ENCODE measurements at regions not wholly inside any gene's neighbourhood (a gene's known extent, or its start where the extent isn't known, plus 50 kb on each side); places are given as distances from the start of the nearest gene placed in this dataset.
"Not testable (repeated sequence)": the region's sequence is repeated elsewhere in the genome, so short reads cannot be mapped to it uniquely, and the experiment has no call there.

DNA sequence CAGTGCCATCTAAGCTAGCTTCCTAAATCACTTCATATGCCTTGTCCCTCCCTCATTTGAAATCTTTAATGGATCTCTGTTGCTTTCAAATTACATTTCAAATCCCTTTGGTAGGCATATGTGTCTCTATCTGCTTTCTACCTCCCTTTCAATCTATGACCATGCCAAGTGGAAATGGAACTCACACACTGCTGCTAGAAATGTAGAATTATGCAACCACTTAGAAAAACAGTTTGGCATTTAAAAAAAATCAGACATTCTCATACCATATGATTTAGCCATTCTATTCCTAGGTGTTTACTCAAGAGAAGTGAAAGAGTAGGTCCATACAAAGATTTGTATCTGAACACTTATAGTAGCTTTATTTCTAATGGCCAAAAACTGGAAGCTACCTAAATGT, 413.5 kb upstream of the INTU start:
- in situ Hi-C loops (cut with HindIII; ENCODE audit: low sequenced_read_pairs), result no loop called here
- DNase-seq (ENCODE audit: low spot score), result no peak

DNA sequence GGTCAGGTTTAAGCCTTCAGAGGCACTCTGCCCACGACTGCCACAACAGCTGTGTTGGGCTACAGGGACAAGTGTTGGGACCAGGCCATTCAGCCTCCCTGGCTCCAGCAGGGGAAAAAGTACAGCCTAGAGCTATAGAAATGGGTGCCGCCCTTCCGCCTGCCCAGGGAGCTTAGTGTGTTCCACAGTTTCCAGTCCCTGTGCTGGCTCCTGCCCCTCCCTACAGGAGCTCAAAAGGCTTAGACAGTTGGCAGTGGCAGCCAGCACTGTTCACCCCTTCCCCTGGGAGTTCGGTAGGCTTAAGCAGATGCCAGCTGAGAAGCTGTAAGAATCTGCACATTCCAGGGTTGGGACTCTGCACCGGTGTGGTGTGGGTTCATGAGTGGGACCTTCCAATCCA, 408.2 kb upstream of the INTU start:
- no peak for DNase-seq (ENCODE audit: low spot score)
- in situ Hi-C loops (cut with HindIII; ENCODE audit: low sequenced_read_pairs), result no loop called here

DNA sequence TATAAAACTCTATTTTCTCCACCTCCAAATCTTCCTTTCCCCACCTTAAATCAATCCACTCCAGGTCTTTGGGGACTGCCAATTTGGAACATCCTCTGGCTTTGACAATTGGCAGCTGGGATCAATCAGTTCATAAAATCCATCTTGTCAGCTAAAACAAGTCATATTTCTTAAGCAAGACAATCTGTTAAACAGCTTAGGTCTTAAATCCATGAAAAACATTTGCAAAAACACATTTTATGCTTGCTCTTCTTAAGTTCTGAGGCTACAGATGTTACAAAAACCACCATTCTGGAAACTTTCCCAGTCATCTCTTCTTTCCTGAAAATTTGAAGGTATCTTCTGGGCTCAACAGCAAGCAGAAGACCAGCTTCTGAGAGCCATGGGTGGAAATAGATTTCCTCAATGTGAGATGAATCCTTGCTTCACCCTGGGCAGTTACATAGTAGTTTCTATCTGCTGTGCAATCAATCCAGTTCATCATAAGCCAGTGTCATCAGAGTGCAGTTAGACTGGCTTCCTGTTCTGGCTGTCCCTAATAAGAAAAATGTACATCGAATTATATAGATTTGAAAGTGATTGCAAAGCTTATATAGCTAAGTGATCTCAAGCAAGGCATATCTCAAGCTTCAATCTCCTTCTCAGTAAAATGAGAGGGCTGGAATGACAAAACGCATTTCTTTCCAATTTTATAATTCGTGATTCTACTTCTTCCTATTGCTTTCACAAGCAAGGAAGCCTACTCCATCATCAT, 402.7 kb upstream of the INTU start:
- in situ Hi-C loops (cut with HindIII; ENCODE audit: low sequenced_read_pairs), result no loop called here
- DNase-seq (ENCODE audit: low spot score), result no peak

DNA sequence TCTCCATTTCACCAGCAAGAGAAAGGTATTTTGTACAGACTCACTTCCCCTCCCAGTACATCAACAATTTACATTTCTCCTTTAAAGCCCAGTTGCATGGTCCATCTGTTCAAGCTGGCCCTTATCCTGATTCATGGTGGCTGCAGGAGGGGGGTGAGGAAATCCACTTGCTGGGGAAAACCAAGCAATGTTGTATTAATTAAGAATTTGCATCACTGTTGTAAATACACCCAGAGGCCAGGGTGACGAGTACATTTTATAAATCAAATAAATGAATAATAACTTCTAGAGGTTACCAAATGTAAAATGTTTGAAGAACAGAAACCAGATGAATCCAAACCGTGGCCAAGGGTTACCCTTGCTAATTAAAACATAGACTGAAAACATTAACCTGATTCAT, 395.9 kb upstream of the INTU start:
- peak; percentile 42 for DNase-seq (ENCODE audit: low spot score)
- in situ Hi-C loops (cut with HindIII; ENCODE audit: low sequenced_read_pairs), result no loop called here

DNA sequence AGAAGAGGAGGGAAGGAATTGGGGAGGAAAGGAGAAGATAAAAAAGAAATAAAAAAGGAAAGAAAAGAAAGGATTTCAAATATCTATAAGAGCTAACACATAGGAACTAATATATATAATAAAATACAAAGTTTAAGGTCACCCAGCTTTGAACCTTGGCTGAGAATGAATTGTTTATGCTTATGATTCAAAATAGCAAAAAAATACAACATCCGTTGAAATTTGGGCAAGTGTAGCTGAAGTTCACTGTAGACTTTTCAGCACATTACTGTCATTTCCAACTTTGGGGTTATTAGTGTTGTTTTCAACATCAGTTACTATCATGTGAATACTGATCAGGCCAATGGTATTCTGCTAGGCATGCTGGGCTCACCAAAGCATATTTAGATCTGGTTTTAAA, 395.2 kb upstream of the INTU start:
- in situ Hi-C loops (cut with HindIII; ENCODE audit: low sequenced_read_pairs), result no loop called here
- no peak for DNase-seq (ENCODE audit: low spot score)

DNA sequence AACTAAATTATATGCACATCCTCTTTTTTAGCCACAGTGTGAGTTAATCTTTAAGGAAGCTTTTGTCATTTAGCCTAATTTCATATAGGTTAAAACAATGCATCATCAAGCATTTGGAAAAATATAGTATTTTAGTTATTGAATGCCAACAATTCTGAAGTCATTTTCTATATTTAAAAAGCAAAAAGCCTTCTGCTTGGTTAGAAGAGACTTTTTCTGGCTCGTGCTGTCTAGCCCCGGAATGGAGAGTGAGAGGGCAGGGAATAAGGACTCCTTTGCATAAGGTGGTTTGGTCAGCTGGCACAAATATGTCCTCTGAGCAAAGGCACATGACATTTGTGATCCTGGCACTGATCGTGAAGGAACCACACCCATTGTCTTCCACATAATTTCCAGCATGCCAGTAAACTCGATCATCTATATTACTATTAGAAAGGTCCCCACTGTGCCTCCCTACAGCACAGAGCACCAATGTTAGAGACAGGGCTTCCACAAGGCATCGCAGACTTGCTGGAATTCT, 393.7 kb upstream of the INTU start:
- in situ Hi-C loops (cut with HindIII; ENCODE audit: low sequenced_read_pairs), result no loop called here
- no peak for DNase-seq (ENCODE audit: low spot score)

DNA sequence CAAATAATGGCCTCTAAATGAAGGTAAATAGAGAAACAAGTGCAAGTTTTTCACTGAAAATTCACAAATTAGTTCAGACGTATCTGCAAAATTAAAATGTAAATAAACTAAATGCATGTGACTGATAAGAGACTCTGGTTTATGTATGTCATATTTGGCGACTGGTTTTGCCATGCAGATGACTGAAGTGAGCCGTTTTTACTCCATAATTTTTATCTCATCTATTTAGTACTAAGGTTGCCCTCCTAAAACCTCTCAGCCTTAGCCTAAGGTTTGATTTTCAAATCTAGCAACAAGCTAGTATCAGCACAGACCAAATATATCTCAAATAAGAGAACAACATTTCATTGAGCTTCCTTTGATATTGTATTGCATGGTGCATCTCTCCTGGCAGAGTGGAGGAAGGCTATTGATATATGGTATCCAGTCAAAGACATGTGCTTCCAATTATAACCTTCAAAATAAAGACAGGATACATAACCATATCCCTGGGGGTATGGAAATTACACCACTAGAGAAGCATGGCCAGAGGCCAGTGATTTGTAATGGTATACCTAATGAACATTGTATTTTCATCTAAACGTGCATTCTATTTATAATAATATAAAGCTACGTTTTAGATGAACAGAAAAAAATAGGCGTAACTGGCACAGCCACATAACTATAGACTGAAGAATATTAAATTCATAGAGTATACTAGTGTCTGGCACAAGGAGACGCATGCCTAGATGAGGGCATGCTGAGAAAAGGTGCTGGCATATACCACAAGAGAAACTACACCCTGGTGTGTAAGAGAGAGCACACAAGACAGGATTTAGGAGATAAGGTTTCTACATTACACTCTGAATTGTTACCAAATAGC, 392.6 kb upstream of the INTU start:
- DNase-seq (ENCODE audit: low spot score), result no peak
- in situ Hi-C loops (cut with HindIII; ENCODE audit: low sequenced_read_pairs), result no loop called here

DNA sequence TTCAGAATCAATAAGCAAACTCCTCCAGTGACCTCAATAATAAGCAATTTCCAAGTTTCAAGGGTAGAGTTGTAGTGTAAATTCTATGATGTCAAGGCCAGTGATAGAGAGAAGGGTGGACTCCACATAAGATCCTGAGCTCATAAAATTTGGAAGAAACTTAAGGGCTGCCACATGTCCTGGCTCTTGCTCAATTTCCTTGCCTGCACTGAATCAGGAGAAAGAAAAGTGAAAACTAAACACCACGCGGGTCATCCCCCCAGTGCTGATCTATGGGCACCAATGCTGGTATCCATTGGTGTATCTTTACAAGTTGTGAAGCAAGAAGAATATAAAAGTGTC, 392.0 kb upstream of the INTU start:
- in situ Hi-C loops (cut with HindIII; ENCODE audit: low sequenced_read_pairs), result no loop called here
- no peak for DNase-seq (ENCODE audit: low spot score)

DNA sequence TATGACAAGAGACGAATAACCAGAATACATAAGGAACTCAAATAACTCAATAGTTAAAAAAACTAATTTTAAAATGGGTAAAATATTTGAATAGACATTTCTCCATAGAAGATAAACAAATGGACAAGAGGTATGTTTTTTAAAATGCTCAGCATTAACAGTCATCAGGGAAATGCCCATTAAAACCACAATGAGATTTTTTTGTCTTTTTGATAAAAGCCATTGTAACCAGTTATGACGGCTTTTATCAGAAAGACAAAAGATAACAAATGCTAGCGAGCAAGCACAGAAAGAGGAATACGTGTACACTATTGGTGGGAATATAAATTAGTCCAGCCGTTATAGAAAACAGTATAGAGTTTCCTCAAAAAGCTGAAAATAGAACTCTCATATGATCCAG, 388.2 kb upstream of the INTU start:
- in situ Hi-C loops (cut with HindIII; ENCODE audit: low sequenced_read_pairs), result no loop called here
- no peak for DNase-seq (ENCODE audit: low spot score)

DNA sequence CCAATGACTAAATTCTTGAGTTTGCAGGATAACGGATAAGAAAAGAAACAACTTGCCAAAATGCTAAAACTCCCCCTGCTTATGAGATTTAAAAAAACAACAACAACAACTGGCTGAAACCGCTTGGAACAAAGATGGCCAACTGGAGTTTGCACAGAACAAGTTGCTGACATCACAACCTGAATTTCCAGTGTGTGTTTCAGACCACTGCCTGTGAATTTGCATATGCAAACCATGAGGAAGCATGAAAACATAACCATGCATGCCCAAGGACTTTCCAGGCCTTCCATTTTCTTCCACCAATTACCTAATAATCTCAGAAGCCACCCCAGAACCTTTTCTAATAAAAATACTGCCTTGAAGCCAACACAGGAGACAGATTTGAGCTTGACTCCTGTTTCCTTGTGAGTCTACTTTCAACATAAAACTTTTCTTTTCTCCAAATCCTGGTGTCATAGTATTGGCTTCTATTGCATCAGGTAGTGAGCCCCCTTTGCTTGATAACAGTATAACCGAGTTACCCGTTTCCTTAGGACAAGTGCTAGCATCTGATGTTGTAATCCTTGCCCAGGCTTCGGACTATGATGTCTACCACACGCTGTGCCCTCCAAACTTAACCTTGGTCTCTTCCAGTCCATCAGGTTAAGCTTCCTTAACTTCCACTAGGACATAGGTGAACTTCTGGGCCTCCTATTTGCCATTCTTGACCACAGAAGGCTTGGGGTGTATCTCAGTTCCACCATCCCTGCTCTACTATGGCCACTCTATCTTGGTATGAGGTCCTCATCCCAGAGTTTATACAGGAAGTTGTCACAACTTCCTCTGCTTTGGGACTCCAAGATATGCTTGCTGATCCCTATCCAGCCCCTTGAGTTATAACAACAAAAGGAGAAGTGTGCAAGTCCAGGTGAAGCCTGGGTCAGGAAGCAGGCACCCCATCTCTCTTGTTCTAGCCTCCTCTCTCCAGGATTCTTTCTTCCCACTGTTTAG, 385.5 kb upstream of the INTU start:
- in situ Hi-C loops (cut with HindIII; ENCODE audit: low sequenced_read_pairs), result no loop called here
- DNase-seq (ENCODE audit: low spot score), result no peak

DNA sequence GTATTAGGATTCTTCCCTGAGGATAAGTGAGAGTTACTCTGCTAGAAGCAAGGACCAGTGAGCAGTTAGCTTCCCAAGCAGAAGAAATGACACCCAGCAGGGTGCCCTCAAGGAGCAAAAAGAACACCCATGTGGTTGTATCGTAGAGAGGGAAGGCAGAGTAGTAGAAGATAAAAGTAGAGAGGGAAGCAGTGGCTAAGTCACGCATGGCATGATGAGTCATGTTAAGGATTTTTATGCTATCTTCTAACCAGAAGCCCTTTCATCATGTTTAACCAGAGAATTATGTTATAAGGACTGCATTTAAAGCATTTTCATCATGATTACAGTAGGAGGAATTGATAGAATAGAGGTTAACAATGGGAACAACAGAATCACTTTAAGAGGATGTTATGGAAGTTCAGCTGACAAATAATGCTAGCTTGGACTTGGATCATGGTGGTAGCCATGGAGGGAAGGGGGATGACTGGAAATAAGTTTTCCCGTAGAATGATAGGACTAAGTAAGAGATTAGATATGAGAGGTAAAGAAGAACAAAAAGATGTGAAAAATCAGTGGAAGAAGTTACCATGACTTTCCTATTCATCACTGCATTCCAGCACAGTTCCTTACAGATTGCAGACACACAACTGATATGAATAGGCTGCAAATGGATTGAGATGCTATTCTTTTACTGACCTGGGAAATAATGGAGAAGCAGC, 383.5 kb upstream of the INTU start:
- in situ Hi-C loops (cut with HindIII; ENCODE audit: low sequenced_read_pairs), result no loop called here
- DNase-seq (ENCODE audit: low spot score), result no peak

DNA sequence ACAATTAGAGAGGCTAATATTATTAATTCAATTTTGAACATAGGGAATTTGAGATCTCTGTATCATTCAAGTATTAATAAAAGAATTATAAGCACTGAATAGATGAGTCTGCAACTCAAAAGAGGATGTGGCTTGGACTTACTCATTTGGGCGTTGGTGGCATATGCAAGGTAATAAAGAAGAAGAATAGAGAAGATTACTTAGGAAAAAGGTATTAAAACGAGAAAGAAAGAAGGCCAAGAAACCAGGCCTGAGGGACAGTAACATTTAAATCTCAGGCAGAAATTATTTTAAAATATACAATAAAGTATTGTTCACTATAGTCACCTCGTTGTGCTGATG, 383.0 kb upstream of the INTU start:
- in situ Hi-C loops (cut with HindIII; ENCODE audit: low sequenced_read_pairs), result no loop called here

DNA sequence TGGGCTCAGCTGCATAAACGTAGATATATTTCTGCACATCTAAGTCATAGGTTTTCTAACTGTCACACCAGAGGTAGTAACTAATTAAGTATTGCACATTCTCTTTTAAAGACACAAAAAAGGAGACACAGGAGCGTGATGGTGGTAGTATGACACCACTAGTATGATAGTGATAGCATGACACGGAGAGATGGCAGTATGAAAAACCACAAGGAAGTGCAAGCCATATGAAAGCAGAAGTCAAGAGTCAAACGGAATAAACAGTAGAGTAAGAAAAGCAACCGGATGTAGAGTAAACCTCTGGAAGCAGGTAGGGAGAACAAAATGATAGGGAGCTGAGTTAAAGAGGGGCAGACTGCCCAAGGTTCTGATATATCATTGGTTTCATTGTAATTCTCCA, 382.2 kb upstream of the INTU start:
- DNase-seq (ENCODE audit: low spot score), result no peak
- in situ Hi-C loops (cut with HindIII; ENCODE audit: low sequenced_read_pairs), result no loop called here

More for the DNA sequence above, 383.0 kb upstream of the INTU start:
- no peak for DNase-seq (ENCODE audit: low spot score)

DNA sequence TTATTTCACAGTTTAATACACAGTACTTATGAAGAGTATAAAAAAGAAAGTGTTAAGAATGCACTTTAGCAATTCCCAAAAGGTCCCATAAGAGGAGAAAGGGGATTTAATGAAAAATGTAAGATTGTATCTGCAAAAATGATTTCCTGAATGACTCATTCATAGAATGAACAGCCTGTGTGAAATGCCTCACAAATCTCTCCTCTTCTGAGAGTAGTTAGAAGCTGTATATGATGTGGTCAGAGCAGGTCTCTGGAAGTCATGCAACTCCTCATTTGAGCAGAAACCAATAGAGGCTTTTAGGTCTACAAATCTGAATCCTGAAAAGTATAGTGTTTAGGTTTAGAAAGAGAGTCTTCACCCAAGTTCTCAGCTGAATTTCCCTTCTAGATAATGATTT, 381.3 kb upstream of the INTU start:
- in situ Hi-C loops (cut with HindIII; ENCODE audit: low sequenced_read_pairs), result no loop called here
- DNase-seq (ENCODE audit: low spot score), result no peak

DNA sequence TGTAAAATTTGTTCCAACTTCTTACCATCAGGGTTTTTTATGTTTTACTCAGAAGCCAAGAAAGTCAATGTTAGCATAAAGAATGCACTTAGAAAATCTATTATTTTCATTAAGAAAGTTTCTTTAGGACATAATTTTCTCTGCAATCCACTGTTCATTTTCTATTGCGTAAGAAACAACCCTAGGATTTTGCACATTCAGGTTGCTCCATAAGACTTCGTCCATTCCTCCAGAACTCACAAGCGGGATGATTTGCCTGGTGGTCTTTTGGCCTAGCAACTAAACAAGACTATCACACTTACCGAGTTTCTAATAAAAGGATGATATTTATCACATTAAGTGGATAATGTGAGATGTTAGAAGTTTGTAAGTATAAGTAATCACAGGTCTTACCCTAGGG, 376.3 kb upstream of the INTU start:
- no peak for DNase-seq (ENCODE audit: low spot score)

DNA sequence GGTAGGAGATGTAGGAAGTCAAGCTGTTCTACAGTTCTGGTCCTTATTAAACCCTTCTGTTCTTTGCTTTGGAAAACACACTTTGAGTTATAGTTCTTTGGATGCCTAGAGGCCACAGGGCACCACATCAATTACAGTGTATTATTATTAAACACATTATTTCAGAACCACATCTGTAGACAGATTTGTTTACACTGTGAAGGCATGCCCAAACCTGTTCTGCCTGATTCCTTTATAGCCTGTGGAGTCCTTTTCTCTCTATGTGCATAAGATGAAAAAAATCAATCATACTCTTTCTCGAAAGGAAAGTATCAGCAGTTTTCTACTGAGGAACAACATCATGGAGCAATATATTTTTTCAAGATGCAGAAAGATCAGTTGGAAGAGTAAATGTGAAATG, 371.3 kb upstream of the INTU start:
- DNase-seq (ENCODE audit: low spot score), result no peak
- in situ Hi-C loops (cut with HindIII; ENCODE audit: low sequenced_read_pairs), result no loop called here

More for the DNA sequence above, 376.3 kb upstream of the INTU start:
- in situ Hi-C loops (cut with HindIII; ENCODE audit: low sequenced_read_pairs), result no loop called here

DNA sequence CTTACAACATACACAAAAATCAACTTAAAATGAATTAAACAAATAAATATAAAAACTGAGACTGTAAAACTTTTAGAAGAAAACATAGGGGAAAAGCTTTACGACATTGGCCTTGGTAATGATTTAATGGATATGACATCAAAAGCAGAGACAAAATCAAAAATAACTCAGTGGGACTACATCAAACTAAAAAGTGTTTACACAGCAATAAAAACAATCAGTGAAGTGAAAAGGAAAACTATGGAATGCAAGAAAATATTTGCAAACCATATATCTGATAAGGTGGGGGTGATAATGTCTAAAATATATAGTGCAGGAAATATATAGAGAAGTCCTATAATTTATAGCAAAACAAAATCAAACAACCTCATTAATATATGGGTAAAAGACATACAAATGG, 364.4 kb upstream of the INTU start:
- in situ Hi-C loops (cut with HindIII; ENCODE audit: low sequenced_read_pairs), result no loop called here
- DNase-seq (ENCODE audit: low spot score), result no peak

DNA sequence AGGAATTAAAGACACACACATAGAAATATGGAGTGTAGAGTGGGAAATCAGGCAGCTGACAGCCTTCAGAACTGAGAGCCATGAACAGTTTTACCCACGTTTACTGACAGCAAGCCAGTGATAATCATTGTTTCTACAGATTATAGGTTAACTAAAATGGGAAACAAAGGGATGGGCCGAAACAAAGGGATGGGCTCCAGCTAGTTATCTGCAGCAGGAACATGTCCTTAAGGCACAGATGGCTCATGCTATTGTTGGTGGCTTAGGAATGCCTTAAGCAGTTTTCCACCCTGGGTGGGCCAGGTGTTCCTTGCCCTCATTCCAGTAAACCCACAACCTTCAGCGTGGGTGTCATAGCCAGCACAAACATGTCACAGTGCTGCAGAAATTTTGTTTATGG, 355.7 kb upstream of the INTU start:
- DNase-seq (ENCODE audit: low spot score); in situ Hi-C loops (cut with HindIII; ENCODE audit: low sequenced_read_pairs): not testable (repeated sequence)

DNA sequence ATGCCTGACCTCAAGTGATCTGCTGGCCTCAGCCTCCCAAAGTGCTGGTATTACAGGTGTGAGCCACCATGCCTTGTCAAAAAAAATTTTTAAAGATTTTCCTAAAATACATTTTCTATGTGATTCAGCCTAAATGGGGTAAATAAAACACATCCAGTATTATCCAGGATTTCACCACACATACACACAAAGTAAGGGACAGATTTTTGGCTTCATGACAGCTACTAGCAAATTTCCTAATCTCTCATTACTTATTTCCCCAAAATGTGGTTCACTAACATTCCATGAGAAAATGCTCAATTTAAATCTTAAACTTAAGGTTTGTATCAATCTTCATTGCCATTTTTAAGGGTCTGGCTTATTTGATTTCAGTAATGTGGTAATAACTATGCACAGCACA, 348.5 kb upstream of the INTU start:
- DNase-seq (ENCODE audit: low spot score), result no peak
- in situ Hi-C loops (cut with HindIII; ENCODE audit: low sequenced_read_pairs), result no loop called here

Measured in G401 (cell line).